HepG2 (cell line): ENCODE measurements at regions not wholly inside any gene's neighbourhood (a gene's known extent, or its start where the extent isn't known, plus 50 kb on each side); places are given as distances from the start of the nearest gene placed in this dataset.

Experiments
- ATAC-seq: fragments of 200-7000 bp; cut with Tn5 transposase; 3 replicates; pipeline ENCODE4 v1.9.1; 2020; ENCODE audit warnings: mild to moderate bottlenecking, moderate library complexity
- BruUV-seq: library from RNA; stranded (reverse); fragments of 400-500 nt; replicated peaks from 2 replicates; lab custom pipeline; 2021; lab: Mats Ljungman, UMichigan
- CTCF ChIA-PET: fragments of 300-600 bp; formaldehyde crosslinking; extraction: SDS; loops from one replicate; lab custom pipeline; 2021; ENCODE audit warnings: low total read pairs, inconsistent platforms, low intra/inter-chr PET ratio; lab: Yijun Ruan, JAX
- POLR2A ChIA-PET: fragments of 350-600 bp; sonication (Branson Sonifier 250); formaldehyde crosslinking; loops from one replicate; lab custom pipeline; 2020; ENCODE audit warnings: antibody characterized with exemption, inconsistent platforms; lab: Yijun Ruan, JAX
- DNase-seq: peaks from one replicate; pipeline ENCODE4 v3.0.0-alpha.2; 2015; ENCODE audit warnings: low spot score
- FAIRE-seq: peaks from 3 replicates; lab custom pipeline; 2011; peaks lifted over from hg19 to GRCh38; lab: Jason Lieb, UNC
- H2AFZ ChIP-seq: one replicate; pipeline ENCODE4 v1.6.1; 2011; ENCODE audit warnings: low read length, inconsistent platforms
- H3K27ac ChIP-seq: fragments of 300-600 bp; 3 replicates; pipeline ENCODE4 v1.8.0; 2011; ENCODE audit warnings: mixed run types, mild to moderate bottlenecking, mixed read lengths, low read length, inconsistent platforms; ENCODE audit not compliant: insufficient read depth; ENCODE audit errors: extremely low read length
- H3K27me3 ChIP-seq, 2 experiments: fragments of 200-600 bp in 1 of 2; 2 replicates in 1 of 2; 3 replicates in 1 of 2; pipeline versions ENCODE4 v1.6.0 to v1.8.0; 2011; ENCODE audit warnings: low read length in 2 of 2, mild to moderate bottlenecking in 2 of 2, moderate library complexity in 2 of 2, inconsistent platforms in 1 of 2; ENCODE audit not compliant: insufficient read depth in 2 of 2, control insufficient read depth in 1 of 2
- H3K36me3 ChIP-seq, 2 experiments: fragments of 200-600 bp in 1 of 2; replicated peaks in 1 of 2; 2 replicates in 1 of 2; 3 replicates in 1 of 2; pipeline versions ENCODE4 v1.5.1 to v1.8.0; 2011; ENCODE audit warnings: low read length in 2 of 2, inconsistent platforms in 1 of 2; ENCODE audit not compliant: insufficient read depth in 2 of 2, control insufficient read depth in 1 of 2
- H3K4me1 ChIP-seq: 2 replicates; pipeline ENCODE4 v1.5.1; 2012; ENCODE audit warnings: low read length, inconsistent platforms; ENCODE audit not compliant: insufficient read depth
- H3K4me2 ChIP-seq: 2 replicates; pipeline ENCODE4 v1.6.0; 2011; ENCODE audit warnings: low read depth, low read length, inconsistent platforms
- H3K4me3 ChIP-seq, 3 experiments: fragments of 200-600 bp in 1 of 3; sonication (generic), shearing (Covaris generic) in 1 of 3; replicated peaks in 1 of 3; 2 replicates each; pipeline ENCODE4 v1.5.1; 2011 to 2016; ENCODE audit warnings: low read length in 3 of 3, inconsistent platforms in 2 of 3, low read depth in 2 of 3, mild to moderate bottlenecking in 2 of 3, control low read depth in 1 of 3, mixed read lengths in 1 of 3; ENCODE audit not compliant: insufficient read depth in 1 of 3
- H3K79me2 ChIP-seq: one replicate; pipeline ENCODE4 v1.6.1; 2011; ENCODE audit warnings: low read length, inconsistent platforms; ENCODE audit not compliant: insufficient read depth
- H3K9ac ChIP-seq: 2 replicates; pipeline ENCODE4 v1.6.0; 2011; ENCODE audit warnings: mild to moderate bottlenecking, low read depth, low read length, inconsistent platforms; ENCODE audit not compliant: insufficient read depth
- H3K9me3 ChIP-seq: 2 replicates; pipeline ENCODE4 v1.5.1; 2012; ENCODE audit warnings: mild to moderate bottlenecking, low read length
- H4K20me1 ChIP-seq: 2 replicates; pipeline ENCODE4 v1.6.0; 2011; ENCODE audit warnings: inconsistent platforms, mild to moderate bottlenecking, low read length, moderate library complexity; ENCODE audit not compliant: insufficient read depth
- AHR ChIP-seq: IDR thresholded peaks from 2 replicates; pipeline ENCODE4 v1.6.1; 2018; ENCODE audit warnings: missing genetic modification reagents, missing compliant biosample characterization
- ATF3 ChIP-seq: sonication (generic); formaldehyde crosslinking; IDR thresholded peaks from 2 replicates; pipeline ENCODE4 v1.4.0; 2020; ENCODE audit warnings: missing genetic modification reagents
- CC2D1A ChIP-seq: sonication (generic); formaldehyde crosslinking; IDR thresholded peaks from 2 replicates; pipeline ENCODE4 v1.8.1; 2023; ENCODE audit warnings: mild to moderate bottlenecking, missing genetic modification reagents
- EED ChIP-seq: sonication (generic); formaldehyde crosslinking; IDR thresholded peaks from 2 replicates; pipeline ENCODE4 v1.5.0; 2020; ENCODE audit warnings: mild to moderate bottlenecking, missing genetic modification reagents
- EZH2 ChIP-seq: conservative IDR thresholded peaks from 2 replicates; pipeline ENCODE4 v1.6.1; 2012; ENCODE audit warnings: mild to moderate bottlenecking, low read depth, low read length, moderate library complexity
- FIP1L1 ChIP-seq: fragments of 200-400 bp; formaldehyde crosslinking; IDR thresholded peaks from 2 replicates; pipeline ENCODE4 v1.6.1; 2018; ENCODE audit warnings: low read depth, mild to moderate bottlenecking, low read length, moderate library complexity, borderline replicate concordance; ENCODE audit not compliant: insufficient read depth
- GABPA ChIP-seq, 2 experiments: IDR thresholded peaks; 2 replicates each; pipeline ENCODE4 v1.6.1; 2011 to 2016; ENCODE audit warnings: low read depth in 2 of 2, low read length in 1 of 2, missing biosample characterization in 1 of 2, missing genetic modification characterization in 1 of 2
- RARA ChIP-seq: IDR thresholded peaks from 2 replicates; pipeline ENCODE4 v1.6.1; 2016; ENCODE audit warnings: missing genetic modification reagents, missing compliant biosample characterization
- REL ChIP-seq: sonication (generic); formaldehyde crosslinking; conservative IDR thresholded peaks from 2 replicates; pipeline ENCODE4 v1.8.0; 2022; ENCODE audit warnings: mild to moderate bottlenecking, missing genetic modification reagents, moderate library complexity
- RNF219 ChIP-seq: sonication (generic); formaldehyde crosslinking; IDR thresholded peaks from 2 replicates; pipeline ENCODE4 v1.5.0; 2020; ENCODE audit warnings: mild to moderate bottlenecking, missing genetic modification reagents
- SNAI1 ChIP-seq: sonication (generic); formaldehyde crosslinking; IDR thresholded peaks from 2 replicates; pipeline ENCODE4 v1.5.0; 2020; ENCODE audit warnings: mild to moderate bottlenecking, missing genetic modification reagents, borderline replicate concordance
- TCF7L2 ChIP-seq: IDR thresholded peaks from 2 replicates; pipeline ENCODE4 v1.6.1; 2011; ENCODE audit warnings: mild to moderate bottlenecking, low read depth, low read length, moderate library complexity
- ZNF12 ChIP-seq: sonication (generic); formaldehyde crosslinking; IDR thresholded peaks from 2 replicates; pipeline ENCODE4 v1.5.0; 2020; ENCODE audit warnings: missing genetic modification reagents
- ZNF275 ChIP-seq: sonication (generic); formaldehyde crosslinking; IDR thresholded peaks from 2 replicates; pipeline ENCODE4 v1.8.0; 2022; ENCODE audit warnings: missing genetic modification reagents, mild to moderate bottlenecking, inconsistent platforms, borderline replicate concordance
- ZNF660 ChIP-seq: sonication (generic); formaldehyde crosslinking; IDR thresholded peaks from 2 replicates; pipeline ENCODE4 v1.5.1; 2020; ENCODE audit warnings: mild to moderate bottlenecking, low read depth, missing genetic modification reagents, borderline replicate concordance
- ZNF749 ChIP-seq: sonication (generic); formaldehyde crosslinking; IDR thresholded peaks from 2 replicates; pipeline ENCODE4 v1.8.0; 2022; ENCODE audit warnings: mild to moderate bottlenecking, missing genetic modification reagents, moderate library complexity, borderline replicate concordance
- ZSCAN12 ChIP-seq: sonication (generic); formaldehyde crosslinking; IDR thresholded peaks from 2 replicates; pipeline ENCODE4 v1.9.0; 2021; ENCODE audit warnings: mild to moderate bottlenecking, missing genetic modification reagents
- WGBS: methylation state at CpG from one replicate; pipeline ENCODE4 v1.1.6; 2017; ENCODE audit warnings: low lambda C conversion rate; 5-methylcytosine and 5-hydroxymethylcytosine counted together
- in situ Hi-C: cut with HindIII; loops from 2 replicates; pipeline ENCODE4 v1.10.0; 2017; ENCODE audit warnings: low pct_unique_long_range_greater_than_20kb; ENCODE audit not compliant: extremely low pct_ligation_motif_present
- intact Hi-C: fragments of 100-400 bp; cut with micrococcal nuclease; formaldehyde crosslinking; loops from one replicate; pipeline ENCODE4 v1.10.0; 2022; ENCODE audit not compliant: unreplicated experiment
- TF ChIP-seq, protein P1 (sequence below): sonication (generic); formaldehyde crosslinking; conservative IDR thresholded peaks from 2 replicates; pipeline ENCODE4 v1.4.0; 2020; ENCODE audit warnings: missing genetic modification reagents

- DNase-seq (no peak), FAIRE-seq (no peak)
- H3K36me3 ChIP-seq = no peaks in the 10 kb centered on the region
- 0 out of 2 replicates have a peak, but pooled peaks cover 5% of the 10 kb centered on the region for H3K4me1 ChIP-seq
- POLR2A ChIA-PET = no interaction called here
- 32% methylated on average over 10 of the region's 10 CpGs for WGBS
- in situ Hi-C loops = no loop called here
- no peak overlapping the region for H3K9ac ChIP-seq
- no peak overlapping the region for H3K27ac ChIP-seq
- intact Hi-C loops = no loop called here
- TF ChIP-seq, protein P1, sequence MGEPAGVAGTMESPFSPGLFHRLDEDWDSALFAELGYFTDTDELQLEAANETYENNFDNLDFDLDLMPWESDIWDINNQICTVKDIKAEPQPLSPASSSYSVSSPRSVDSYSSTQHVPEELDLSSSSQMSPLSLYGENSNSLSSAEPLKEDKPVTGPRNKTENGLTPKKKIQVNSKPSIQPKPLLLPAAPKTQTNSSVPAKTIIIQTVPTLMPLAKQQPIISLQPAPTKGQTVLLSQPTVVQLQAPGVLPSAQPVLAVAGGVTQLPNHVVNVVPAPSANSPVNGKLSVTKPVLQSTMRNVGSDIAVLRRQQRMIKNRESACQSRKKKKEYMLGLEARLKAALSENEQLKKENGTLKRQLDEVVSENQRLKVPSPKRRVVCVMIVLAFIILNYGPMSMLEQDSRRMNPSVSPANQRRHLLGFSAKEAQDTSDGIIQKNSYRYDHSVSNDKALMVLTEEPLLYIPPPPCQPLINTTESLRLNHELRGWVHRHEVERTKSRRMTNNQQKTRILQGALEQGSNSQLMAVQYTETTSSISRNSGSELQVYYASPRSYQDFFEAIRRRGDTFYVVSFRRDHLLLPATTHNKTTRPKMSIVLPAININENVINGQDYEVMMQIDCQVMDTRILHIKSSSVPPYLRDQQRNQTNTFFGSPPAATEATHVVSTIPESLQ (CRISPR knock-in tag) = no peak
- TF ChIP-seq RNF219 = no peak
- no peak for TF ChIP-seq ZNF660 (CRISPR knock-in tag)
- TF ChIP-seq ATF3 (CRISPR knock-in tag) = no peak
- no peak for TF ChIP-seq GABPA (IDR thresholded peaks at IDR 0.05; ENCODE audit: low read depth, low read length)
- TF ChIP-seq GABPA (CRISPR knock-in tag; IDR thresholded peaks at IDR 0.05; ENCODE audit: low read depth) = no peak
- TF ChIP-seq ZNF275 (CRISPR knock-in tag) = no peak
- no peak for TF ChIP-seq ZSCAN12 (CRISPR knock-in tag)
- TF ChIP-seq EZH2 = no peak
- TF ChIP-seq RARA (CRISPR knock-in tag) = no peak
- TF ChIP-seq REL (CRISPR knock-in tag) = no peak
- no peak for TF ChIP-seq AHR (CRISPR knock-in tag)
- TF ChIP-seq FIP1L1 = no peak
- TF ChIP-seq SNAI1 (CRISPR knock-in tag) = no peak
- no peak for TF ChIP-seq TCF7L2
- TF ChIP-seq CC2D1A (CRISPR knock-in tag) = no peak
- no peak for TF ChIP-seq ZNF749 (CRISPR knock-in tag)
- no peak for TF ChIP-seq EED
- TF ChIP-seq ZNF12 (CRISPR knock-in tag) = no peak
- TF ChIP-seq, all 625 proteins: peak for 0
- no peaks in the 10 kb centered on the region for H3K79me2 ChIP-seq
- H3K9me3 ChIP-seq = no peaks in the 10 kb centered on the region
- H3K4me2 ChIP-seq = no peak overlapping the region
- BruUV-seq = no TSS peak
- no peak overlapping the region for H3K4me3 ChIP-seq
- no peak for ATAC-seq
- no peak overlapping the region for H2AFZ ChIP-seq
- H3K27me3 ChIP-seq = peaks cover 0 to 6% of the 10 kb centered on the region in 2 experiments; a peak in 2 of 5 replicates
- H4K20me1 ChIP-seq = no peaks in the 10 kb centered on the region
- CTCF ChIA-PET = no interaction called here
Measured at GRCh38 chr4:54941994-54942552, 183.3 kb downstream of the KDR start.
